ENCODE measurements at regions not wholly inside any gene's neighbourhood (a gene's known extent, or its start where the extent isn't known, plus 50 kb on each side); places are given as distances from the start of the nearest gene placed in this dataset.

DNA sequence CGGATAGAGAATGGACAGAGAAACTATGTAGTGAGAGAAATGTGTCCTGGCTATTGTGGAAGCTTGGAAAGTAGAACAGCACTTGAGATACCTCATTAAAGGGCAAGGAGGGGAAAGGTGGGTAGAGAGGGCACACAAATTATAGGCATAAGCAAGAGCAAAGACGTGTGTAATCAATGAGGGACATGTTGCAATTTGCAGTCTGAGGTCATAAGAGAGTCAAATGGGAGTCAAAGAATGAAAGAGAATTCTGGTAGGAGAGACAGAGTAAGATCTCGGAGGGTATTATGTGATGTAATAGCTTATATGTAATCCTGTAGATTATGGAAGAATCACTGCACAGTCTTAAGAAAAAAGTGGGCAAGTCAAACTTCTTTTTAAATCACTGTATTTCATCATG is 312.0 kb upstream of the RGMB start:
- Histone ChIP-seq H3K27ac (no peak overlapping the region), H3K27me3 (no peaks in the 10 kb centered on the region), H3K4me1 (no peaks in the 10 kb centered on the region), H3K36me3 (no peaks in the 10 kb centered on the region), H3K4me3 (no peak overlapping the region), H3K9me3 (no peaks in the 10 kb centered on the region)
- TF ChIP-seq POLR2A (IDR thresholded peaks at IDR 0.05): no peak
- no peak for TF ChIP-seq POLR2AphosphoS5 (IDR thresholded peaks at IDR 0.05; ENCODE audit: insufficient read depth in 1 of 2, low read depth in 1 of 2)
- TF ChIP-seq, protein P1, sequence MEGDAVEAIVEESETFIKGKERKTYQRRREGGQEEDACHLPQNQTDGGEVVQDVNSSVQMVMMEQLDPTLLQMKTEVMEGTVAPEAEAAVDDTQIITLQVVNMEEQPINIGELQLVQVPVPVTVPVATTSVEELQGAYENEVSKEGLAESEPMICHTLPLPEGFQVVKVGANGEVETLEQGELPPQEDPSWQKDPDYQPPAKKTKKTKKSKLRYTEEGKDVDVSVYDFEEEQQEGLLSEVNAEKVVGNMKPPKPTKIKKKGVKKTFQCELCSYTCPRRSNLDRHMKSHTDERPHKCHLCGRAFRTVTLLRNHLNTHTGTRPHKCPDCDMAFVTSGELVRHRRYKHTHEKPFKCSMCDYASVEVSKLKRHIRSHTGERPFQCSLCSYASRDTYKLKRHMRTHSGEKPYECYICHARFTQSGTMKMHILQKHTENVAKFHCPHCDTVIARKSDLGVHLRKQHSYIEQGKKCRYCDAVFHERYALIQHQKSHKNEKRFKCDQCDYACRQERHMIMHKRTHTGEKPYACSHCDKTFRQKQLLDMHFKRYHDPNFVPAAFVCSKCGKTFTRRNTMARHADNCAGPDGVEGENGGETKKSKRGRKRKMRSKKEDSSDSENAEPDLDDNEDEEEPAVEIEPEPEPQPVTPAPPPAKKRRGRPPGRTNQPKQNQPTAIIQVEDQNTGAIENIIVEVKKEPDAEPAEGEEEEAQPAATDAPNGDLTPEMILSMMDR (IDR thresholded peaks at IDR 0.05): no peak
- intact Hi-C loops (cut with DNase I): no loop called here
- no peak for DNase-seq (ENCODE audit: extremely low spot score in 2 of 2)

DNA sequence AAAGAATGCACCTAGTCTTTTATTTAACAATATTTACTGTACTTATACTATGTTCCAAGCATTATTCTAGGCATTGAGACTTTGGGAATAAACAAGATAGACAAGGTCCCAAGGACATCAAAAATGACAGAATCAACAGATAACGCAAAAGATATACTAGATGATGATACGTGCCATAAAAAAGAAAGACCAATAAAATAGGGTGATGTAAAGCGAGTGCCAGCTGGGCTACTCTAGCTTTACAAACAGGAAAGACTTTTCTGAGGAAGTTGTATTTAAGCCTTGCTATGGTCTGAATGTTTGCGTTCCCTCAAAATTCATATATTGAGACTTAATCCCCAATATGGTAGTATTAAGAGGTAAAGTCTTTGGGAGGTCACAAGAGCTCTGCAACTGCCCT is 310.2 kb upstream of the RGMB start:
- no peak overlapping the region for H3K4me3 ChIP-seq
- H3K27ac ChIP-seq: no peak overlapping the region
- TF ChIP-seq POLR2A (IDR thresholded peaks at IDR 0.05): no peak
- TF ChIP-seq, protein P1 (IDR thresholded peaks at IDR 0.05): no peak
- TF ChIP-seq POLR2AphosphoS5 (IDR thresholded peaks at IDR 0.05; ENCODE audit: insufficient read depth in 1 of 2, low read depth in 1 of 2): no peak
- no peaks in the 10 kb centered on the region for H3K36me3 ChIP-seq
- intact Hi-C loops (cut with DNase I): no loop called here
- H3K27me3 ChIP-seq: no peaks in the 10 kb centered on the region
- H3K9me3 ChIP-seq: no peaks in the 10 kb centered on the region
- no peak for DNase-seq (ENCODE audit: extremely low spot score in 2 of 2)
- no peaks in the 10 kb centered on the region for H3K4me1 ChIP-seq

DNA sequence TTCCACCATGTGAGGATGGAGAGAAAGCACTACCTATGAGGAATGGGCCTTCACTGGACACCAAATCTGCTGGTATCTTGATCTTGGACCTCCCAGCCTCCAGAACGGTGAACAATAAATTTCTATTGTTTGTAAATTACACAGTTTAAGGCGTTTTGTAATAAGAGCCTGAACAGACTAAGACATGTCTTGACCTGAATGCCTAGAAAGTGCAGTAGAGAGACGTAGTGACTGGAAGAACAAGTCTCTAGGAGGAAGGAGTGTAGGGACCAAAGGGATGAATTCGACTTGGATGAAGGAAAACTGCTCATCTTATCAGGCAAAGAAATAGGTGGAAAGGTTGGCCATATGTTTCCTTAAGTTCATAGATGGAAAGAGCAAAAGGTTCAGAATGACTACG is 309.8 kb upstream of the RGMB start:
- Histone ChIP-seq H3K36me3 (no peaks in the 10 kb centered on the region), H3K27ac (no peak overlapping the region), H3K4me3 (no peak overlapping the region), H3K9me3 (no peaks in the 10 kb centered on the region), H3K27me3 (no peaks in the 10 kb centered on the region), H3K4me1 (no peaks in the 10 kb centered on the region)
- intact Hi-C loops (cut with DNase I): no loop called here
- TF ChIP-seq POLR2AphosphoS5 (IDR thresholded peaks at IDR 0.05; ENCODE audit: insufficient read depth in 1 of 2, low read depth in 1 of 2) (no peak), POLR2A (IDR thresholded peaks at IDR 0.05) (no peak)
- TF ChIP-seq, protein P1 (IDR thresholded peaks at IDR 0.05): no peak
- DNase-seq (ENCODE audit: extremely low spot score in 2 of 2): no peak

DNA sequence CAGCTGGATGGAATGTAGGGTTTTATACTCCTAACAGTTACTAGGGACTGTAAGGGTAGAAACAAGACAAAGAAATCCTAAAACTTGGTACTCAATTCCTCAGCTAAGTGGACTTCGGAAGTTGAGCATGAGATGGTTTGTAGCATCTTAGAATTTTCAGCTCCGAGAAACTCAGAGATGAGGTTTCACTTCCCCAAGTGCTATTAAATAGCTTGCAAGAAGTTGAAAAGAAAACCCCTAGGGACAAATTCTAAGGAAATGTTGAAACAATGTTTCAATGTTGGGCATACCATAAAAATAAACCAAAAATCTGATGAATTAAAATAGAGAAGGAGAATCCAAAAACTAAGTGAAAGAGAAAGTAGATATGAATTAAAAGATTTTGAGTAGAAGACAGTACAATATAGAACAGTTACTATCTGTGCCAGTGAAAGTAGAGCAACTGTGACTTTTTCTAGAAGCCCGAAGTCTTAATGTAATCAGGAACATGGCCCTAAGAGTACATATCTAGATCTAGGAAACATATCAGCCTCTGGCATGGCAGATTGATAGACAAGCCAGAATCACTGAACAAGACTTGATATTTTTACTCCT is 308.6 kb upstream of the RGMB start:
- no peak for DNase-seq (ENCODE audit: extremely low spot score in 2 of 2)
- Histone ChIP-seq H3K27ac (no peak overlapping the region), H3K36me3 (no peaks in the 10 kb centered on the region), H3K4me3 (no peak overlapping the region), H3K9me3 (no peaks in the 10 kb centered on the region), H3K27me3 (no peaks in the 10 kb centered on the region), H3K4me1 (no peaks in the 10 kb centered on the region)
- intact Hi-C loops (cut with DNase I): no loop called here
- TF ChIP-seq POLR2AphosphoS5 (IDR thresholded peaks at IDR 0.05; ENCODE audit: insufficient read depth in 1 of 2, low read depth in 1 of 2): no peak
- TF ChIP-seq POLR2A (IDR thresholded peaks at IDR 0.05): no peak
- TF ChIP-seq, protein P1 (IDR thresholded peaks at IDR 0.05): no peak

DNA sequence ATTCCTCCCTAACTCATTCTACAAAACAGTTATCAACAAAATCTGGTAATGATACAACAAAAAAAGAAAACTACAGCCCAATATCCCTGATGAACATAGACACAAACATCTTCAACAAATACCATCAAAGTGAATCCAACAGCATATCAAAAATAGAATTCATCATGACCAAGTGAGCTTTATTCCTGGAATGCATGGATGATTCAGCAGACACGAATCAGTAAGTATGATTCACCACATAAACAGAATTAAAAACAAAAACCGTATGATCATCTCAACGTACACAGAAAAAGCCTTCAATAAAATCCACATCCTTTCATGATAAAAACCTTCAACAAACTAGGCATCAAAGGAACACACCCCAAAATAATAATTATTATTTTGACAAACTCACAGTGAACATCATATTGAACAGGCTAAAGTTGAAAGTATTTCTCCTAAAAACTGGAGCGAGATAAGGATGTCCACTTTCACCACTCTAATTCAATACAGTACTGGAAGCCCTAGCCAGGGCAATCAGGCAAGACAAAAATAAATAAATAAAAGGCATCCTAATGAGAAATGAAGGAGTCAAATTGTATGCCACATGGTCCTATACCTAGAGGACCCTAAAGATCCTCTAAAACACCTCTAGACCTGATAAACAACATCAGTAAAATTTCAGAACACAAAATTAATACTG is 305.1 kb upstream of the RGMB start:
- Histone ChIP-seq H3K9me3 (no peaks in the 10 kb centered on the region), H3K4me1 (no peaks in the 10 kb centered on the region), H3K4me3 (no peak overlapping the region), H3K27ac (no peak overlapping the region), H3K27me3 (no peaks in the 10 kb centered on the region), H3K36me3 (no peaks in the 10 kb centered on the region)
- no peak for DNase-seq (ENCODE audit: extremely low spot score in 2 of 2)
- intact Hi-C loops (cut with DNase I): no loop called here
- TF ChIP-seq, protein P1 (IDR thresholded peaks at IDR 0.05): no peak
- TF ChIP-seq POLR2A (IDR thresholded peaks at IDR 0.05) (no peak), POLR2AphosphoS5 (IDR thresholded peaks at IDR 0.05; ENCODE audit: insufficient read depth in 1 of 2, low read depth in 1 of 2) (no peak)
